ENCODE measurements at regions not wholly inside any gene's neighbourhood (a gene's known extent, or its start where the extent isn't known, plus 50 kb on each side); places are given as distances from the start of the nearest gene placed in this dataset.
A peak's percentile ranks its signal among the peaks of the same experiment; 100 is the strongest.
"Not testable (repeated sequence)": the region's sequence is repeated elsewhere in the genome, so short reads cannot be mapped to it uniquely, and the experiment has no call there.

GRCh38 chr2:235105821-235106359 is 154.1 kb downstream of the SH3BP4 start:
- intact Hi-C loops (cut with DNase I) = loop anchor here (5.0 kb wide), 1 partner anchor 224 kb away; no protein-coding TSS in a partner anchor
- no peak for DNase-seq

GRCh38 chr2:235106874-235107639 is 155.2 kb downstream of the SH3BP4 start:
- DNase-seq = peak in 9 of 10 donors; percentile 34 to 95 (median 76)
- intact Hi-C loops (cut with DNase I) = loop anchor here (1.0 to 5.0 kb wide), 2 partner anchors 225 to 557 kb away; no protein-coding TSS in a partner anchor

- intact Hi-C loops (cut with DNase I) = loop anchor here (1.0 to 5.0 kb wide), 2 partner anchors 225 to 557 kb away; no protein-coding TSS in a partner anchor
- no peak for DNase-seq
These were observed 155.8 kb downstream of the SH3BP4 start for GRCh38 chr2:235107640-235107951.

GRCh38 chr2:235109561-235109960 is 157.7 kb downstream of the SH3BP4 start:
- intact Hi-C loops (cut with DNase I) = loop anchor here (5.0 kb wide), 1 partner anchor 227 kb away; no protein-coding TSS in a partner anchor
- not testable (repeated sequence) for DNase-seq

- DNase-seq = no peak
- intact Hi-C loops (cut with DNase I) = loop anchor here (10.0 kb wide), 1 partner anchor 1258 kb away; the partner anchor contains the start of gene HJURP
These were observed 160.5 kb downstream of the SH3BP4 start for GRCh38 chr2:235112365-235112764.

GRCh38 chr2:235113854-235114253 is 162.0 kb downstream of the SH3BP4 start:
- DNase-seq = no peak
- intact Hi-C loops (cut with DNase I) = loop anchor here (10.0 kb wide), 1 partner anchor 1259 kb away; the partner anchor contains the start of gene HJURP

GRCh38 chr2:235114286-235114685 is 162.5 kb downstream of the SH3BP4 start:
- intact Hi-C loops (cut with DNase I) = loop anchor here (10.0 kb wide), 1 partner anchor 1259 kb away; the partner anchor contains the start of gene HJURP
- DNase-seq = no peak

GRCh38 chr2:235115521-235115920 is 163.7 kb downstream of the SH3BP4 start:
- no peak for DNase-seq
- intact Hi-C loops (cut with DNase I) = loop anchor here (5.0 to 10.0 kb wide), 3 partner anchors 978 to 1261 kb away; partner anchors contain the start of gene HJURP

- no peak for DNase-seq
- intact Hi-C loops (cut with DNase I) = loop anchor here (1.0 to 10.0 kb wide), 4 partner anchors 567 to 1262 kb away; partner anchors contain the start of gene HJURP
These were observed 165.2 kb downstream of the SH3BP4 start for GRCh38 chr2:235116885-235117492.

- DNase-seq = no peak
- intact Hi-C loops (cut with DNase I) = no loop called here
These were observed 175.0 kb downstream of the SH3BP4 start for GRCh38 chr2:235126768-235127167.

GRCh38 chr2:235127931-235128330 is 176.1 kb downstream of the SH3BP4 start:
- intact Hi-C loops (cut with DNase I) = no loop called here
- DNase-seq = no peak

GRCh38 chr2:235129850-235130249 is 178.0 kb downstream of the SH3BP4 start:
- DNase-seq = no peak
- intact Hi-C loops (cut with DNase I) = loop anchor here (10.0 kb wide), 1 partner anchor 245 kb away; no protein-coding TSS in a partner anchor

- no peak for DNase-seq
- intact Hi-C loops (cut with DNase I) = loop anchor here (10.0 kb wide), 1 partner anchor 243 kb away; no protein-coding TSS in a partner anchor
These were observed 179.8 kb downstream of the SH3BP4 start for GRCh38 chr2:235131334-235132305.

- intact Hi-C loops (cut with DNase I) = loop anchor here (10.0 kb wide), 1 partner anchor 242 kb away; no protein-coding TSS in a partner anchor
- no peak for DNase-seq
These were observed 180.8 kb downstream of the SH3BP4 start for GRCh38 chr2:235132651-235133050.

- DNase-seq = no peak
- intact Hi-C loops (cut with DNase I) = loop anchor here (10.0 kb wide), 1 partner anchor 241 kb away; no protein-coding TSS in a partner anchor
These were observed 182.0 kb downstream of the SH3BP4 start for GRCh38 chr2:235133837-235134236.

- DNase-seq = no peak
- intact Hi-C loops (cut with DNase I) = loop anchor here (10.0 kb wide), 1 partner anchor 240 kb away; no protein-coding TSS in a partner anchor
These were observed 182.6 kb downstream of the SH3BP4 start for GRCh38 chr2:235134420-235134819.

- intact Hi-C loops (cut with DNase I) = loop anchor here (5.0 to 10.0 kb wide), 2 partner anchors 92 to 239 kb away; no protein-coding TSS in a partner anchor
These were observed 183.6 kb downstream of the SH3BP4 start for GRCh38 chr2:235135195-235135965.

GRCh38 chr2:235135990-235136561 is 184.3 kb downstream of the SH3BP4 start:
- intact Hi-C loops (cut with DNase I) = loop anchor here (1.0 to 10.0 kb wide), 3 partner anchors 91 to 458 kb away; no protein-coding TSS in a partner anchor
- DNase-seq = peak; percentile 44 to 96 (median 84)

More at GRCh38 chr2:235135195-235135965, 183.6 kb downstream of the SH3BP4 start:
- no peak for DNase-seq
